HG02884 (cell line): ENCODE measurements at regions not wholly inside any gene's neighbourhood (a gene's known extent, or its start where the extent isn't known, plus 50 kb on each side); places are given as distances from the start of the nearest gene placed in this dataset.
"Not testable (repeated sequence)": the region's sequence is repeated elsewhere in the genome, so short reads cannot be mapped to it uniquely, and the experiment has no call there.

Experiments used
- ATAC-seq: cut with Tn5 transposase; IDR thresholded peaks from one replicate; pipeline ENCODE4 v1.9.1; 2021; ENCODE audit warnings: mild to moderate bottlenecking, moderate library complexity; ENCODE audit not compliant: unreplicated experiment

- ATAC-seq = no peak
Observed at GRCh38 chr6:134446896-134447295, 129.0 kb upstream of the SGK1 start.

GRCh38 chr6:134446218-134446848 is 128.4 kb upstream of the SGK1 start:
- ATAC-seq = no peak

- no peak for ATAC-seq
Observed at GRCh38 chr6:134443009-134443408, 125.1 kb upstream of the SGK1 start.

GRCh38 chr6:134442073-134442472 is 124.2 kb upstream of the SGK1 start:
- no peak for ATAC-seq

- no peak for ATAC-seq
Observed at GRCh38 chr6:134438837-134439236, 120.9 kb upstream of the SGK1 start.

- ATAC-seq = peak; percentile 45
Observed at GRCh38 chr6:134437376-134437775, 119.5 kb upstream of the SGK1 start.

- no peak for ATAC-seq
Observed at GRCh38 chr6:134436950-134437349, 119.0 kb upstream of the SGK1 start.

GRCh38 chr6:134436281-134436815 is 118.4 kb upstream of the SGK1 start:
- ATAC-seq = peak; percentile 89

- no peak for ATAC-seq
Observed at GRCh38 chr6:134435814-134436280, 117.9 kb upstream of the SGK1 start.

- no peak for ATAC-seq
Observed at GRCh38 chr6:134434019-134434942, 116.4 kb upstream of the SGK1 start.

- no peak for ATAC-seq
Observed at GRCh38 chr6:134432036-134432435, 114.1 kb upstream of the SGK1 start.

- ATAC-seq = no peak
Observed at GRCh38 chr6:134431421-134431859, 113.5 kb upstream of the SGK1 start.

GRCh38 chr6:134429861-134430380 is 112.0 kb upstream of the SGK1 start:
- ATAC-seq = no peak

- no peak for ATAC-seq
Observed at GRCh38 chr6:134427721-134428120, 109.8 kb upstream of the SGK1 start.

- ATAC-seq = no peak
Observed at GRCh38 chr6:134426623-134427022, 108.7 kb upstream of the SGK1 start.

GRCh38 chr6:134425917-134426316 is 108.0 kb upstream of the SGK1 start:
- ATAC-seq = not testable (repeated sequence)

- no peak for ATAC-seq
Observed at GRCh38 chr6:134425513-134425912, 107.6 kb upstream of the SGK1 start.

- ATAC-seq = no peak
Observed at GRCh38 chr6:134424798-134425170, 106.9 kb upstream of the SGK1 start.

GRCh38 chr6:134424165-134424797 is 106.4 kb upstream of the SGK1 start:
- no peak for ATAC-seq

GRCh38 chr6:134422426-134423231 is 104.7 kb upstream of the SGK1 start:
- ATAC-seq = no peak
